ENCODE measurements at regions not wholly inside any gene's neighbourhood (a gene's known extent, or its start where the extent isn't known, plus 50 kb on each side); places are given as distances from the start of the nearest gene placed in this dataset.

DNA sequence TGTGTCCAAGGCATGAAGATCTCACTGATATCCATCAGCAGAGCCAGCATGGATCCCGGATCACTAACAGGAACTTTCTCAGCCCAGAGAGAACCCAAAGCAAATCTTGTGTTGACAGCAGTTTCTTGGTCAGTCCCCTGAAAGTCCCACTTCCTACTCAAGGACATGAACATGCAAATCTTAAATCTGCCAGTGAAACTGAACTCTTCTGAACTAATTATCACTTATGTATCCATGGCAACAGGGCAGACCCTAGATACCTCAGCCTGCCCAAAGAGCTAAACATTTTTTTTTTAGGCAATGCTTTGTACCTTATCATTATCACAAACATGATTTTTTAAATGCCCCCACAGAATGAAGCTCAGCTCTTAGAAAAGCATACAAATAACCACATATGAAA is 127.8 kb upstream of the DDX18 start:
- Histone ChIP-seq H3K4me2 (ENCODE audit: low read length) (no peak overlapping the region), H3K4me1 (ENCODE audit: insufficient read depth, low read length) (no peaks in the 10 kb centered on the region), H3K79me2 (ENCODE audit: low read length) (no peaks in the 10 kb centered on the region), H3K9me2 (replicated peaks; ENCODE audit: low read length) (no peaks in the 10 kb centered on the region), H3K9ac (ENCODE audit: low read length) (no peak overlapping the region), H3K27me3 (ENCODE audit: low read length) (0 out of 2 replicates have a peak, but pooled peaks cover 3% of the 10 kb centered on the region), H2AFZ (ENCODE audit: low read length) (no peak overlapping the region), H3K27ac (ENCODE audit: low read length) (no peak overlapping the region), H4K20me1 (ENCODE audit: low read length) (no peaks in the 10 kb centered on the region), H3K36me3 (ENCODE audit: low read depth, low read length) (no peaks in the 10 kb centered on the region), H3F3A (ENCODE audit: low read length, unreplicated experiment) (no peaks in the 10 kb centered on the region), H3K4me3 (ENCODE audit: low read length) (no peak overlapping the region), H3K9me3 (ENCODE audit: low read length) (no peaks in the 10 kb centered on the region)
- ChIA-PET POLR2A (ENCODE audit: unreplicated experiment) (no interaction called here), CTCF (no interaction called here)
- intact Hi-C loops (cut with micrococcal nuclease), result no loop called here
- BruUV-seq (replicated peaks), result no TSS peak
- ATAC-seq (no peak), DNase-seq (no peak)
- no peak for TF ChIP-seq EZH2 (IDR thresholded peaks at IDR 0.05; ENCODE audit: low read length, unreplicated experiment)
- no peak for TF ChIP-seq EZH2phosphoT487 (IDR thresholded peaks at IDR 0.05; ENCODE audit: borderline replicate concordance, low read length)
- TF ChIP-seq CTCF (conservative IDR thresholded peaks at IDR 0.05; ENCODE audit: low read depth, low read length), result no peak

GRCh38 chr2:117691595-117691994 is 122.9 kb upstream of the DDX18 start:
- no peak overlapping the region for H2AFZ ChIP-seq (ENCODE audit: low read length)
- no peaks in the 10 kb centered on the region for H3K9me3 ChIP-seq (ENCODE audit: low read length)
- no peak overlapping the region for H3K27ac ChIP-seq (ENCODE audit: low read length)
- H3K79me2 ChIP-seq (ENCODE audit: low read length), result no peaks in the 10 kb centered on the region
- DNase-seq, result no peak
- no TSS peak for BruUV-seq (replicated peaks)
- no peak for ATAC-seq
- ChIA-PET CTCF (no interaction called here), POLR2A (ENCODE audit: unreplicated experiment) (no interaction called here)
- no peaks in the 10 kb centered on the region for H3K36me3 ChIP-seq (ENCODE audit: low read depth, low read length)
- intact Hi-C loops (cut with micrococcal nuclease), result no loop called here
- H3K9me2 ChIP-seq (replicated peaks; ENCODE audit: low read length), result no peaks in the 10 kb centered on the region
- H3K4me2 ChIP-seq (ENCODE audit: low read length), result no peak overlapping the region
- no peaks in the 10 kb centered on the region for H4K20me1 ChIP-seq (ENCODE audit: low read length)
- no peaks in the 10 kb centered on the region for H3K4me1 ChIP-seq (ENCODE audit: insufficient read depth, low read length)
- no peak overlapping the region for H3K4me3 ChIP-seq (ENCODE audit: low read length)
- 0 out of 2 replicates have a peak, but pooled peaks cover 10% of the 10 kb centered on the region for H3K27me3 ChIP-seq (ENCODE audit: low read length)
- TF ChIP-seq EZH2 (IDR thresholded peaks at IDR 0.05; ENCODE audit: low read length, unreplicated experiment), result no peak
- TF ChIP-seq EZH2phosphoT487 (IDR thresholded peaks at IDR 0.05; ENCODE audit: borderline replicate concordance, low read length), result no peak
- no peak for TF ChIP-seq CTCF (conservative IDR thresholded peaks at IDR 0.05; ENCODE audit: low read depth, low read length)
- H3F3A ChIP-seq (ENCODE audit: low read length, unreplicated experiment), result no peaks in the 10 kb centered on the region
- no peak overlapping the region for H3K9ac ChIP-seq (ENCODE audit: low read length)

- H3K4me1 ChIP-seq (ENCODE audit: insufficient read depth, low read length), result no peaks in the 10 kb centered on the region
- no peak for TF ChIP-seq CTCF (conservative IDR thresholded peaks at IDR 0.05; ENCODE audit: low read depth, low read length)
- no peak for TF ChIP-seq EZH2phosphoT487 (IDR thresholded peaks at IDR 0.05; ENCODE audit: borderline replicate concordance, low read length)
- TF ChIP-seq EZH2 (IDR thresholded peaks at IDR 0.05; ENCODE audit: low read length, unreplicated experiment), result no peak
- POLR2A ChIA-PET (ENCODE audit: unreplicated experiment), result no interaction called here
- DNase-seq (no peak), ATAC-seq (no peak)
- intact Hi-C loops (cut with micrococcal nuclease), result no loop called here
- no peak overlapping the region for H3K27ac ChIP-seq (ENCODE audit: low read length)
- no peaks in the 10 kb centered on the region for H4K20me1 ChIP-seq (ENCODE audit: low read length)
- H2AFZ ChIP-seq (ENCODE audit: low read length), result no peak overlapping the region
- no peaks in the 10 kb centered on the region for H3K9me3 ChIP-seq (ENCODE audit: low read length)
- H3K27me3 ChIP-seq (ENCODE audit: low read length), result 0 out of 2 replicates have a peak, but pooled peaks cover 10% of the 10 kb centered on the region
- H3K9ac ChIP-seq (ENCODE audit: low read length), result no peak overlapping the region
- CTCF ChIA-PET, result no interaction called here
- H3K36me3 ChIP-seq (ENCODE audit: low read depth, low read length), result no peaks in the 10 kb centered on the region
- H3K79me2 ChIP-seq (ENCODE audit: low read length), result no peaks in the 10 kb centered on the region
- H3K4me3 ChIP-seq (ENCODE audit: low read length), result no peak overlapping the region
- BruUV-seq (replicated peaks), result no TSS peak
- H3K4me2 ChIP-seq (ENCODE audit: low read length), result no peak overlapping the region
- no peaks in the 10 kb centered on the region for H3F3A ChIP-seq (ENCODE audit: low read length, unreplicated experiment)
- no peaks in the 10 kb centered on the region for H3K9me2 ChIP-seq (replicated peaks; ENCODE audit: low read length)
Observed at GRCh38 chr2:117692001-117692763, 122.3 kb upstream of the DDX18 start.

All from PC-3 (cell line).